HG02642 (cell line): ENCODE measurements at regions not wholly inside any gene's neighbourhood (a gene's known extent, or its start where the extent isn't known, plus 50 kb on each side); places are given as distances from the start of the nearest gene placed in this dataset.

Experiments
- ATAC-seq: cut with Tn5 transposase; IDR thresholded peaks from one replicate; pipeline ENCODE4 v1.9.1; 2021; ENCODE audit warnings: mild to moderate bottlenecking; ENCODE audit not compliant: unreplicated experiment, poor library complexity

DNA sequence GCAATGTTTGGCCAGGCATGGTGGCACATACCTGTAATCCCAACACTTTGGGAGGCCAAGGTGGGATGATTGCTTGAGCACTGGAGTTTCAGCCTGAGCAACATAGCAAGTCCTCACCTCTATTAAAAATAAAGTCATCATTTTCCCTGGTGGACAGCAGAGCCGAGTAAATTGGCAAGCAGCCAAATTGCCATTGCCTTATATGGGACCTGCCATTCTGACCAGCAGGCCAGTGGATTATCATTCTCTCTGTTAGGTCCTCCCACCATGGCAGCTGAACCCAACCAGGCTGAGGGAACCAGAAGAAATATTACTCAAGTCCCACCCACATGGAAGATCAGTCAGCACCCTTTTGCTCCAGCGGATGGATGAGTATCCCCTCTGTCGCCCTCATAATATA lies 1829.9 kb downstream of the EFNA5 start:
- no peak for ATAC-seq

DNA sequence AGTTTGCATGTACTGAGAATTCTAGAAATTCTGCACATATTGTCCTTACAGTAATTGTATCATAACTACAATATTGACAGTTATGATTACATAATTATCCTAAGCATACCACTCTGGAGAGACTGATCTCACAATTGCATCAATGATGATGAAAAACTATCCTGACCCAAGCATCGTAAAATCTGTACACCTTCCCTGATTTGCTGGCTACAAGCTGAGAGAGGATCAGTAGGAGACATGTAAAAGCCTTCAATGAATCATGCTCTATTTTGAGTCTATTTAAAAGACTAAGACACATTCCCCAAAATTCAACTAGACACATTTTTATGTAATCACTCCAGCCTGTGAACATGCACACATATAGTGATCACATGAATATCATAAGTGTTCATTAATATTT lies 1833.8 kb downstream of the EFNA5 start:
- no peak for ATAC-seq

DNA sequence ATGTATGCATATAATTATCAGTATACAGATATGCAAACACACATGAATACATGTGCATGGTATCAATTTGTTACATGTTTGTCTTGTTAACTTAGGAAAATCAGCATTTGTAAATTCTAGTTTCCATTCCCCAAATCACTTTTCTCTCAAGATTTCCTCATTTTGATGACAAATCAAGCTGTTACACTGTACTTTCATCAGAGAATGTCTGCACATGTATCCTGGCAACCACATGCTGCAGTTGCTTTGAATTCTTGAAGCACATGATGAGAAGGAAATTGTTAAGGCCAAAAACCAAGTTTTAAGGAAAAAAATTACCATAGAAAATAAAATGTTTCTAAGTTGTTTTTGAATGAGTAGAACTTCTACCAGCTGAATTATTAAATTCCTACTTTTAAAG lies 1834.5 kb downstream of the EFNA5 start:
- ATAC-seq = no peak

DNA sequence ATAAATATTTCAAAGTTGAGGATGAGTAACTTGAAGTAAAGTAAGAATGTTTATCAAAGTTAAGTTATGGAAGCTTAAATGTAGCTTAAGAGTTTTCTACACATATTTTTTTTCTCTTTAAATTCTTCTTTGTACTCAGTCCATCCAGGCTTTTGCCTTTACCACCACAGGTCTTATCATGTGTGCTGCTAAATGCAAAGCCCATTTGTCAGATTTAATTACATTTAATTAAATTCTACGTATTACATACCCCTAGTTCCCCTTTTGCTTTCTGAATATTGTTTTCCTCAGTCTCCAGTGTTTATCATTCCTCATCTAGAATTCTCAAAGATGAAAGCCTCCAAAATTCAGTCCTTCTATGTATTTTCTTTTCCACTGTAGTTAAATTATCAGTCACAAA lies 1841.9 kb downstream of the EFNA5 start:
- ATAC-seq = no peak

DNA sequence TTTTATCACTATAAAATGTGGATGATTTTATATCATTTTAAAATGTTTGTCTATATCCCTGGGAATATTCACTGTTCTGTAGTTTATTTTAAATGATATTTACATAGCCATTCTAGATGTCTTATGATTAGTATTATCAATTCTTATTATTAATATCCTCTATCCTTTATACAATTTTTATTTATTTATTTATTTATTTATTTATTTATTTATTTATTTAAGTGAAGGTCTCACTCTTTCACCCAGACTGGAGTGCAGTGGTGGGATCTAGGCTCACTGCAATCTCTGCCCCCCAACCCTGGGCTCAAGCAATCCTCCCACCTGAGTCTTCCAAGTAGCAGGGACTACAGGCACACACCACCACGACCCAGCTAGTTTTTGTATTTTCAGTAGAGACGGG lies 1848.9 kb downstream of the EFNA5 start:
- no peak for ATAC-seq

DNA sequence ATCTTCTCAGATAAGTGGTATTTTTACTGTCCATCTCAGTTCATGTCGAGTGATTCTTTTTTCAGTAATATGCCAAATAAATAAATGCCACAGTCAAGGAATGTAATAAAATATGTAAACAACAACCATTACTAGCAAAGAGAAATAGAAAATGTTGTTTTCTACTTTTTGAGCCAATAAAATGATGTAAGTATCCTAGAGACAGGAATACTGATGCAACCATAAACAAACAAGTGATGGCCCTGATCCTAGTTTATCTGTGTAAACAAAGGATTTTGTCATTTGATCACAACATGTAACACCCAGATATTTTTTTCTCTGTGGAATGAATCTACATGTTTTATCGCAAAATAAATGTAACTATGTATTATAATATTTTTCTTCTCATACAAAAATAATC lies 1852.8 kb downstream of the EFNA5 start:
- ATAC-seq = no peak

DNA sequence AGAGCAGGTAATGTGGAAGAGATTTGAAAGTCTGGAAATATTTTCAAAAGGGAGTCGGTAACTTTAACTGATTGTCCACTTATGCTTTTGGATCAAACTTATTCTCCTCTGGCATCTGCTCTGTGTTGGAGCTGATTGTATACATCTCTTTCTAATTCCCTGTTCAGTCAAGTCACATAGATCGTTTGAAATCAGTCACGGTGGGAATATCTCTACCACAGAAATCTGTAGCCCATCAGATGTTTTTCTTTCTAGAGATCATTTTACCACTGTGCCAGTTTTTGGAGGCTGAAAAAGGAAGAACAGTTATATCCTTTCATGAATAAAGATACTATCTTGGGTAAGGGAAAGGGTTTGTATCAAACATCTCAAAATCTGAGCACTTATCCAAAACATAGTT lies 1853.3 kb downstream of the EFNA5 start:
- ATAC-seq = no peak

DNA sequence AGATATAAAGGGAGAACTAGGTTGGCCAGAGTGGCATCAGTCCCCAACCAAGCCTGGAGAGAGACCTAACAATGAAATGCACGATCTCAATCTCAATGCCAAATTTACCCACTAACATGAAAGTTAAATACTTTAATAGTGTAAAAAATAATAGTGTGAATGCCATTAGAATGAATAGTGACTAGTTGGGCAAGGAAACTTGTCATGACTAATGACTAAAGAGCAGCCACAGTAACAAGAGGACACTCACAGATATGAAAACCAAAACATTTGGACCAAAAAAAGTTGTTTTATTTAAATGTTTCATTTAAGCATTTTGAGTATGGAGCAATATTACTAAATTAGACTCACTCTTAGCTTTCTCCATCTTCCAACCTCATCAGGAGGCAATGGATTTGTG lies 1853.8 kb downstream of the EFNA5 start:
- no peak for ATAC-seq

DNA sequence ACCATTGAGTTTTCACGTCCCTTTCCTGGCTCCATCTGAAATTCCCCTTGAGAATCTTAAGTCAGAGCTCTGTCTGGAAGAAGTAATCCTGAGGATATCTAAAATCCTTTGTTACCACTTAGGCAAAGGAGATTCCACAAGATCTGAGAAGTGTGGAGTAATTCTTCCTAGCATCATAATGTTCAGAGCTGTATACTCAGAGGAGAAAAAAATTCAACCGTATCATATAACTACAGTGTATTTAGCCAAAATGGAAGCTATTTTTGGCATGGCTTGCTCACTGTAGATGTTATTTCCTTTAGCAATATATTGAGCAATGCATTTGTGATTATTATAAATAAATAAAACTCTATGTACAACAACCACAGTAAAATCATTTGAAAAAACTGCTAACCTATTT lies 1858.4 kb downstream of the EFNA5 start:
- no peak for ATAC-seq

DNA sequence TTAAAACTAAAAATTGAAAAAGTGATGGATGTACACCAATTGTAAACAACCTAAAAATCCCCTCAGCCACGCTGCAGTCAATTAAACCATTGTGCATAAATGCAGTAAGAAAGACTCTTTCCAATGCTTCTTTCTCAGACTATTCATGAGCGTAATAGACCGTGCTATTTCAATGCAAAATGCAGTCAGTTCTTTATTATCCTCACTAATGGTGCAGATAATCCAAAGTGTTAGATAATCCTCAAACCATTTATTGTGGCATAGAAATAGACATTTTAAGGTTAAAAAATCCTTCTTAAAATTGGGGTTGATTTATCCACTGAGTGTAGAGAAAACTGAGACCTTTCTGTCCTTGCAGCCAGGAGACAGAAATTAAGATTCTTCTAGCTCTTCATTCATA lies 1862.8 kb downstream of the EFNA5 start:
- ATAC-seq = no peak

DNA sequence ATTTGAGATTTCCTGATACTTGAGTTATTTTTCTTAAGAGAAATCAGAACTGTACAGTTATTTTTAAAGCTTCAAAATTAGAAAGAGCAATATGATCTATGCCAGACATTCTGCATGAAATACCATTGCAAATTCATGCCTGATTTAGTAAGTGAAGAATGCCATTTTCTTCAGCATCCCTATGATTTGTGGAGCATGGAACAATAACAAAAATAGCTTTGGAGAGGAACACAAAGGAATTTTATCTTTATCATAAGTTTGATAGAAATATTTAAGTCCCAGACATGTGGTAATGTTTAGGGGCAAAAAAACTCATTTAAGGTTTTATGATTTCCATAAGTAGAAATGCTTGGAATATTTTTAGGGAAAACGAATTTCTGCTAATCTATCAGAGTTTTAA lies 1863.4 kb downstream of the EFNA5 start:
- ATAC-seq = no peak

DNA sequence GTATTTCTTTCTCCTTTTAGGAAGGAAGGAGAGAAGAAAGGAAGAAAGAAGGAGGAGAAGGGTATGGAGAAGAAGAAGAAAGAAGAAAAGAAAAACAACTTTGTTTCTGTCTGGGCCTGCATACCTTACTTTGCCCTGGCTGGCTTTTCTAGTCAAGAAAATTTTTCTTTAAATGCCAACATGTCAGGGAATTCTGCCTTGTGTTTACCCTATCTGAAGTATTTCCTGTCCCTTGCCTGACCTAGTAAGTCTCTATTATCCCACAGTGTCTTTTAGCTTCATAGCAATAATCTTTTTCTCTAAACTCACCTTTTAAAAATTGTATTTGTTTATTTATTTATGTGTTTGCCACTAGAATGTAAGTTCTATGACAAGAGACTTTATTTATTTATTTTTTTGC lies 1864.1 kb downstream of the EFNA5 start:
- no peak for ATAC-seq

DNA sequence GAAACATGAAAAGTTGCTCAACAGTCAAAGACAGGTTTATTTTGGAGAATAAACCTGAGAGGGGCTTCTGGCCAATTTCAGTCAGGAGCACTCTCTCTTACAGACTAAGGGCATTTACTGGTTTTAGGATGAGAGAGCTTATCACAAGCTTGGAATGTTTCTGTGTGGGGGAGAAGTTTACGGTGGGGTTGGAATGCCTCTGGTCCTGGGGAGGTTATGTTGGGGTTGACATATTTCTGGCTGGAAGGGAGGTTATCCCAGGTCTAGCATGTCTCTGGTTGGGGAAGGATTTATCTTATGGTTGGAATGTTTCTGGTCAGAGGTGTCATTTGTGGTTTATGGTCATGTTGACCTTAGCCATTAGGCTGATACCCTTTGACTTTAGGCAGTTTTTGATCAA lies 1867.3 kb downstream of the EFNA5 start:
- no peak for ATAC-seq

DNA sequence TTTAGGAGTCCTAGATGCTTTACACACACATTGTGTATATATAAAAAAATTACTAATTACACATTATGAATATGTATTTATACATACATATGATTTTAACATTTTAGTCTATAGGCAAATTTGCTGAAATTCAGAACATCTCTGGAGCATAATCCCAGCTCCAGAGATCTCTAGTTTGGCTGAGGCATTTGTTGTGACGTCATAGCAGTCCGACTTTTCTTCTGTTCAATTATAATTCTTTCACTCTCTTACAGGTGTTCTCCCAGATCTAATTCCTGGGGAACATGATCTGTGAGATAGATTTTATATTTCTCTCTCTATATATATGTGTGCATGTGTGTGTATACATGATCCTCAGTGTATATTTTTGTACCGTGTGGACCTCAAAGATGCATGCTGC lies 1876.2 kb downstream of the EFNA5 start:
- no peak for ATAC-seq

DNA sequence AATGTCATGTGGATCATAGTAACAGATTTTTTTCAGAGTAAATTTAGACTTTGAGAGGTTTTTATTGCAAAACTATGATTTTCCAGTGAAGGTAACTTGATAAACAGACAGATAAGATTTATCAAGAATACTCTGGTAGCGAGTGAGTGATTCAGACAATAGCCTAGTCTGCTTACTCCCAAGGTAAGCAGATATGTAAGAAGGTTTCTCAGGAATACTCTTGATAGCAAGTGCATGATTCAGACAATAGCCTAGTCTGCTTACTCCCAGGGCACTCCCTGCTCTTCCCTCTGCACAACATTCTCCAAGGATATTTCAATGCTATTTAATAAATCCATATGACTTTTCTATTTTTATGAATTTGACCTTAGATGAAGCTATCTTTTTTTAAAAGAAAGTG lies 1881.5 kb downstream of the EFNA5 start:
- ATAC-seq = no peak

DNA sequence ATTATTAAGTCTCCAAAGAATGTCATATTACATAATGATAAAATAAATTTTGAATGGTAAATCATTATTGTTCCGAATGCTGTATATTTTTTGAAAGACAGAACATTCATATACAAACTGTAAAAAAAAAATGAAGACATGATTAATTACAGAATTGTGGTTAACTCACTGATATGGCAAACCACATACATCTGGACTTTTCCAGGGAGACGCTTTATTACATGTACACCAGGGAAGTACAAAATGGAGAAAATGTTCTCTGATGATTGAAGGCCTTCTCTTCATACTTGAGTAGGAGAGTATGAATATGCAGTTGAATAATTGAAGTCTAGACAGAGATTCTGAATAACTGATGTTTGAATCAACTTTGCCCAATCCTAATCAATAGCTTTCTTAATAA lies 1886.9 kb downstream of the EFNA5 start:
- ATAC-seq = no peak

DNA sequence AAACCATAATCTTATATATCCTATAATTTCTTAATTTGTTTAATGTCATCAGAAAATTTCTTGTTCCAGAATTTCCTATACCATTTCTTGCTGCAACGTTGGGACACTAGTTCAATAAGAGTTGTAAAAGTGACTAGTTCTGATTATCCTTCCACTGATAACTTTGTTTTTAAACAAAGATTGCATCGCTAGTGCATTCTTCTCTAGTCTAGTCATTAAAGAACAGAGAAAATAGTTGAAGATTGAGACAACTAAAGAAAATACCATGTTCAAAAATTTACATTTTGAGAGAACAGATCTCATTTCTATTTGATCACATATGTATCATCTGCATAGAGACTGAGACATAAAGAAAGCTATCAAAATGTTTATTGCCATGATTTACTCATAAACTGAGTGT lies 1888.2 kb downstream of the EFNA5 start:
- no peak for ATAC-seq

DNA sequence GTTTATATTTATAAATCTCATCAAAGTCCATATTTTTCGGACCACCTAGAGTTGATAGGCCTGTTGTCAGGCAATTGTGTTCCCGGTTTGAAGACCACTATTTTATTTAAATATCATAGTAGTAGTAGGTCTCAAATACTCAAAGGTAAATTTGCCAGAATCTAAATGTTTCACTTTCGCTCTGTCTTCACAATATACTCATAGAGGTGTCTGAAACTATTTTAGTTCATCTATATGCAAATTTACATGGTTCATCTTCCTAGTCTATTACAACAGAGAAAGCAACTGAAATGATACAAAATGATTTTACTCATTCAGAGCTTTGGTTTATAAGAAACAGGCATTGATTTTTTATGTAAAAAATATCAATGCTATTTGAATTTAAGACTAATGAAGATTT lies 1897.5 kb downstream of the EFNA5 start:
- no peak for ATAC-seq

DNA sequence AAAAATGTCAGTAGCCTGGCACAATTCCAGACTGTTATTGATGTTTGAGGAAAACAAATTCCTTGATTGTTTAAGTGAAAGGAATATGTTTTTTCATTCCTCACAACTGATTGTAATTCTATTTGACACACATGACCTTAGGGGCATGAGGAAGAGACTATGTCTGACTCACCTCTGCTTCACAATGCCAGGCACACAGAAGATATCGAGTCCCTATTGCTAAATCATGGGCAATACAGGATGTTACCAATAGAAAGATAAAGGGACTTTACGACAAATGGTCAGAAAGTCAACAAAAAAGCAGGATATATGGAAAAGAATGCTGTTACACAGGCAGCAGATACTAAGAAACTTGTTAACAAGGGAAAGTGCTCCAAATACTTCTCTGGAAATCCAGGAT lies 1903.5 kb downstream of the EFNA5 start:
- no peak for ATAC-seq

DNA sequence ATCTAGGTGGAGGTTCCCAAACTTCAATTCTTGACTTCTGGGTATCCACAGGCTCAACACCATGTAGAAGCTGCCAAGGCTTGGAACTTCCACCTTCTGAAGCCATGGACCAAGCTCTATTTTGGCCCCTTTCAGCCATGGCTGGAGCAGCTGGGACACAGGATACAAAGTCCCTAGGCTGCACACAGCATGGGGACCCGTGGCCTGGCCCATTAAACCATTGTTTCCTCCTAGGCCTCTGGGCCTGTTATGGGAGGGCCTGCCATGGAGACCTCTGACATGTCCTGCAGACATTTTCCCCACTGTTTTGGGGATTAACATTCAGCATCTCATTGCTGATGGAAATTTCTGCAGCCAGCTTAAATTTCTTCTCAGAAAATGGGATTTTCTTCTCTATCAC lies 1908.0 kb downstream of the EFNA5 start:
- ATAC-seq = no peak

DNA sequence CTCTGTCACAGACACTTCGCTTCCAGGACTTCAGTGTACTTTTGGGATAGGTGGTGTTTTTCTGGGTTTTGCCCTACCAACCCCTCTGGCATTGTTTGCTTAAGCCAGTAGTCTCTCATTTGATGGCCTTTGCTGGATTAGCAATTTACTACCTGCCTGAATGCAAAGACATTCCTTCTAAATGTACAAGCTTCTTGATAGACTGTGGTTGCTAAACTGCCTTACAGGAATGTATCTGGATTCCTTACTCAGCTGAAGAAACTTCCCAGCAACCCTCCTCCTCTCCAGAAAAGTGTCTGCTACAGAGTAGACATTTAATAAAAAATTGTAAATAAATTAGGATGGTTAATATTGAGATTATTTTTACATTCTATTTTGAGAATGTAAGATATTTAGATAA lies 1916.7 kb downstream of the EFNA5 start:
- ATAC-seq = no peak

DNA sequence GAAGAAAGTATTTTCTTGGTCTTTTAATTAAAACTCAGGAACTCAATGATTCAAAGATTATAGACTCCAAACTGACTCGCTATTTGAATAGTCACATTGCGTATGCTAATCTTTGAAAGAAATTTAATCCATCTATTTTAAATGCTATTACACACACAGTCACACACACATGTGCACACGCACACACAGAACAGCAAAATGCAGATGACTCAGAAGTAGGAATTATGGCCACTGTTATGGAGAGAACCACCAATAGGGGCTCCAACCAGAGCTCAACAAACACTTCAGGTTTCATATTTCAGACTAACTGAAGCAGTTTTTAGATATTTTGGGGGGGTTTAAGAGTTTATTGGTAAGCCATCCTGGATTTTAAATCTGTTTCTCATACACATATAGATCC lies 1917.9 kb downstream of the EFNA5 start:
- no peak for ATAC-seq

DNA sequence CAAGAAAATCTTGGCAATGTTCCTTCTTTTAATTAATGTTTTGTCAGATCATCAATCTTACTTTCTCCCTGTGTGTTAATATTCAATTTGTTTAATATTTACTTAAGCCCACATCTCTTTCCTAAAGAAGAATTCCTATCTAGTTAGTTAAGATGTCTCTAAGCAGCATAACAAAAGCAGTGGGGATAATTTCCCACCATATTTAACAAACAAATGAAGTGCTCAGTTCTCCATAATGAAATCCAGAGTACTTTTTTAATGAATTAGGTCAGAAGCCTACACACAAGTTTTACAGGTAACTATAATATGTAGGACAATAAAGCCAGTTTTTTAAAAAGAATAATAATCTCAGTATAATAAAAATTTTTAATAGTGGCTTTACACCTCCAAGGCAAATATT lies 1918.8 kb downstream of the EFNA5 start:
- ATAC-seq = no peak

DNA sequence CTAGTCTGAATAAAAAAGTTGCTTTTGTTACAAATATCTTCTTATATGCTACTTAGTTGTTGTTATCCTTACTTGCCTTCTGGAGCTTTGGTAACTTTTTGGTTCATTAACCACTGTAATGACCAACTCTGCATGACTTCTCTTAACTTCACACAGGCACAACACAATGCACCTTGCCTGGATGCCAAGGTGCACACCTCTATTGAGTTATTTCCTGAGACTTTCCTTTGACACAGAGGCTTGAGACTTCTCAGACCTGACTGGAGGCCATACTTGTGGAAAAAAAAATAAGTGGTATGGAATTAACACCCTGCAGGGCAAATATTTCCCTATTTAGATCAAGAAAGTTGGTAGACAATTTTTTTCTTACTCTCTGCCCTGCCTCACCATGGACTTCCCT lies 1925.6 kb downstream of the EFNA5 start:
- ATAC-seq = no peak
